ENCODE measurements at regions not wholly inside any gene's neighbourhood (a gene's known extent, or its start where the extent isn't known, plus 50 kb on each side); places are given as distances from the start of the nearest gene placed in this dataset.

- H3K4me2 ChIP-seq (ENCODE audit: low read length) = 0 out of 2 replicates have a peak overlapping the region, but pooled peaks have one; percentile 18
- peaks cover 10% of the 10 kb centered on the region for H3K4me1 ChIP-seq (ENCODE audit: low read length)
- no peaks in the 10 kb centered on the region for H4K20me1 ChIP-seq (ENCODE audit: insufficient read depth, low read length)
- no peaks in the 10 kb centered on the region for H3K9me3 ChIP-seq (ENCODE audit: insufficient read depth, low read length)
- H3K79me2 ChIP-seq (ENCODE audit: low read length) = no peaks in the 10 kb centered on the region
- H3K9ac ChIP-seq (ENCODE audit: low read length) = no peak overlapping the region
- no peaks in the 10 kb centered on the region for H3K36me3 ChIP-seq (replicated peaks; ENCODE audit: low read depth, low read length)
- H3K27ac ChIP-seq (ENCODE audit: low read length) = no peak overlapping the region
- TF ChIP-seq EZH2phosphoT487 (IDR thresholded peaks at IDR 0.05; ENCODE audit: low read depth) = no peak
- no peak for TF ChIP-seq CTCF (IDR thresholded peaks at IDR 0.05; ENCODE audit: low read depth, low read length)
- H3K27me3 ChIP-seq (ENCODE audit: low read depth, low read length) = no peaks in the 10 kb centered on the region
- H2AFZ ChIP-seq (ENCODE audit: low read depth, low read length) = 0 out of 2 replicates have a peak overlapping the region, but pooled peaks have one; percentile 22
- H3K4me3 ChIP-seq (ENCODE audit: low read length) = no peak overlapping the region
Measured at GRCh38 chr13:103517768-103518102, 451.5 kb upstream of the SLC10A2 start.

- Histone ChIP-seq H3K4me2 (ENCODE audit: low read length) (0 out of 2 replicates have a peak overlapping the region, but pooled peaks have one; percentile 18), H3K4me1 (ENCODE audit: low read length) (peaks cover 10% of the 10 kb centered on the region), H2AFZ (ENCODE audit: low read depth, low read length) (0 out of 2 replicates have a peak overlapping the region, but pooled peaks have one; percentile 22), H3K9me3 (ENCODE audit: insufficient read depth, low read length) (no peaks in the 10 kb centered on the region), H3K79me2 (ENCODE audit: low read length) (no peaks in the 10 kb centered on the region), H3K27me3 (ENCODE audit: low read depth, low read length) (no peaks in the 10 kb centered on the region), H3K36me3 (replicated peaks; ENCODE audit: low read depth, low read length) (no peaks in the 10 kb centered on the region), H3K27ac (ENCODE audit: low read length) (no peak overlapping the region), H4K20me1 (ENCODE audit: insufficient read depth, low read length) (no peaks in the 10 kb centered on the region), H3K9ac (ENCODE audit: low read length) (no peak overlapping the region), H3K4me3 (ENCODE audit: low read length) (no peak overlapping the region)
- TF ChIP-seq CTCF (IDR thresholded peaks at IDR 0.05; ENCODE audit: low read depth, low read length) (no peak), EZH2phosphoT487 (IDR thresholded peaks at IDR 0.05; ENCODE audit: low read depth) (no peak)
Measured at GRCh38 chr13:103517066-103517767, 451.0 kb upstream of the SLC10A2 start.

GRCh38 chr13:103516015-103516795 lies 450.0 kb upstream of the SLC10A2 start:
- Histone ChIP-seq H3K4me2 (ENCODE audit: low read length) (no peak overlapping the region), H3K9ac (ENCODE audit: low read length) (no peak overlapping the region), H2AFZ (ENCODE audit: low read depth, low read length) (no peak overlapping the region), H3K36me3 (replicated peaks; ENCODE audit: low read depth, low read length) (no peaks in the 10 kb centered on the region), H3K27ac (ENCODE audit: low read length) (no peak overlapping the region), H3K4me1 (ENCODE audit: low read length) (peaks cover 10% of the 10 kb centered on the region), H3K9me3 (ENCODE audit: insufficient read depth, low read length) (no peaks in the 10 kb centered on the region), H4K20me1 (ENCODE audit: insufficient read depth, low read length) (no peaks in the 10 kb centered on the region), H3K79me2 (ENCODE audit: low read length) (no peaks in the 10 kb centered on the region), H3K27me3 (ENCODE audit: low read depth, low read length) (no peaks in the 10 kb centered on the region), H3K4me3 (ENCODE audit: low read length) (no peak overlapping the region)
- TF ChIP-seq EZH2phosphoT487 (IDR thresholded peaks at IDR 0.05; ENCODE audit: low read depth) (no peak), CTCF (IDR thresholded peaks at IDR 0.05; ENCODE audit: low read depth, low read length) (no peak)

GRCh38 chr13:103515410-103515809 lies 449.2 kb upstream of the SLC10A2 start:
- no peaks in the 10 kb centered on the region for H4K20me1 ChIP-seq (ENCODE audit: insufficient read depth, low read length)
- H2AFZ ChIP-seq (ENCODE audit: low read depth, low read length) = no peak overlapping the region
- H3K27me3 ChIP-seq (ENCODE audit: low read depth, low read length) = no peaks in the 10 kb centered on the region
- no peak overlapping the region for H3K4me2 ChIP-seq (ENCODE audit: low read length)
- no peaks in the 10 kb centered on the region for H3K36me3 ChIP-seq (replicated peaks; ENCODE audit: low read depth, low read length)
- H3K9ac ChIP-seq (ENCODE audit: low read length) = no peak overlapping the region
- TF ChIP-seq CTCF (IDR thresholded peaks at IDR 0.05; ENCODE audit: low read depth, low read length) = no peak
- no peak for TF ChIP-seq EZH2phosphoT487 (IDR thresholded peaks at IDR 0.05; ENCODE audit: low read depth)
- H3K27ac ChIP-seq (ENCODE audit: low read length) = no peak overlapping the region
- H3K4me3 ChIP-seq (ENCODE audit: low read length) = no peak overlapping the region
- H3K79me2 ChIP-seq (ENCODE audit: low read length) = no peaks in the 10 kb centered on the region
- H3K4me1 ChIP-seq (ENCODE audit: low read length) = peaks cover 10% of the 10 kb centered on the region
- no peaks in the 10 kb centered on the region for H3K9me3 ChIP-seq (ENCODE audit: insufficient read depth, low read length)

All from OCI-LY3 (cell line).